Adrenal gland (tissue), 9 donors: ENCODE measurements at regions not wholly inside any gene's neighbourhood (a gene's known extent, or its start where the extent isn't known, plus 50 kb on each side); places are given as distances from the start of the nearest gene placed in this dataset.

Experiments used
- DNase-seq, 7 donors: peaks; one replicate each; pipeline ENCODE4 v3.0.0-alpha.2; 2019 to 2020
- H3K27ac ChIP-seq, 5 donors: fragments of 200-600 bp; sonication (generic) in 4 of 5; 1 replicate in 3 of 5; 2 replicates in 2 of 5; pipeline versions ENCODE4 v1.5.1 to v1.8.0; 2016 to 2020; ENCODE audit warnings: mild to moderate bottlenecking in 1 of 5
- H3K27me3 ChIP-seq: fragments of 200-600 bp; 2 replicates; pipeline ENCODE4 v1.8.0; 2021
- H3K36me3 ChIP-seq, 2 donors: fragments of 200-600 bp; replicated peaks in 1 of 2; 1 replicate in 1 of 2; 2 replicates in 1 of 2; pipeline versions ENCODE4 v1.5.1 to v1.8.0; 2018 to 2022
- H3K4me1 ChIP-seq, 2 donors: fragments of 200-600 bp; replicated peaks in 1 of 2; 1 replicate in 1 of 2; 2 replicates in 1 of 2; pipeline versions ENCODE4 v1.5.1 to v1.8.0; 2018 to 2021
- H3K4me3 ChIP-seq, 4 donors: fragments of 200-600 bp; sonication (generic) in 3 of 4; one replicate each; pipeline ENCODE4 v1.5.1; 2016 to 2018
- H3K9me3 ChIP-seq, 3 donors: fragments of 200-600 bp; sonication (generic) in 1 of 3; replicated peaks in 1 of 3; 1 replicate in 2 of 3; 2 replicates in 1 of 3; pipeline versions ENCODE4 v1.5.1 to v1.8.0; 2016 to 2021
- POLR2A ChIP-seq, 2 donors: fragments of 450-650 bp; IDR thresholded peaks; one replicate each; pipeline ENCODE4 v1.6.1; 2017; ENCODE audit warnings: antibody characterized with exemption in 2 of 2, mild to moderate bottlenecking in 2 of 2, moderate library complexity in 1 of 2
- WGBS, 4 donors: extraction: QIAGEN DNeasy Blood & Tissue Kit in 2 of 4; methylation state at CpG; one replicate each; pipeline versions ENCODE4 v1.1.5 to v1.1.7; 2013 to 2017; 5-methylcytosine and 5-hydroxymethylcytosine counted together
- intact Hi-C, 2 donors: fragments of 100-400 bp; cut with DNase I; formaldehyde crosslinking; loops; one replicate each; pipeline versions ENCODE4 v1.14.1 to v1.15.0; 2022 to 2023
- TF ChIP-seq, protein P1 (sequence below), 6 experiments: fragments of 450-650 bp in 4 of 6; fragments of 200-600 bp in 2 of 6; sonication (generic) in 1 of 6; IDR thresholded peaks; 1 replicate in 5 of 6; 2 replicates in 1 of 6; pipeline versions ENCODE4 v1.5.1 to v1.8.0; 2016 to 2021; ENCODE audit warnings: antibody characterized with exemption in 6 of 6, mild to moderate bottlenecking in 2 of 6, moderate library complexity in 1 of 6
- donor health status: healthy with polysubstance abuse.
- donor health status: Bipolar disorder and iron deficiency.
- donor health status: DM: yes; HTN: yes; CAD: no.
- donor health status: DM: no; HTN: no; CAD: no.
- donor health status: DM: no; HTN: no; CAD: no.

DNA sequence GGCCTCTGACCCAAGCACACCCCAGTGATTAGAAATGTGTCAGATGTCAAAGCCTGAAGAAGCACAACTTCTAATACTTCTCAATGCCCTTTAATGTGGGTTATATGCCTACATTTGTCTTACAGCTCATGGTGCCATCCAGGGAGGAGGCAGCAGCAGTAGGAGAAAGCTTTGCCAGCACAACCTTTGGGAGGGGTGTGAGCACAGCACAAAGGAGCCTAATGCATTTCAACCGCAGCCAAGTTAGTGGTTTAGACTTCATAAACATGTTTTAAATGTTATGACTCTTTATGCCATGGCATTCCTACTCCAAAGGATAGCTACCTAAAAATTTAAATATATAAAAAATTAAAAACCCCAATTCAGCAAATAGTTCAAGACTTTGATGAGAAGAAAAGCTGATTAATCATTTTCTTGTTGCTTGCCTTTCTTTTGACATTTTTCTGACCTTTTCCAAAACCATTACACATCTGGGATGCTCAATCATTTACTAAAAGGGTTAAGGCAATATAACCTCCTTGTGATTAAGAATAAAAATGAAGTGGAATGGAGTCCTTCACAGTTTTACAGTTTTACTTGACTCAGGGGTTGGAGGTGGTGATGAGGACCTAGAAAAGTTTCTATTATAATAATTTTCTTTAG is 142.7 kb downstream of the DLEU7 start:
- Histone ChIP-seq H3K36me3 (no peaks in the 10 kb centered on the region), H3K27ac (no peak overlapping the region), H3K4me3 (no peak overlapping the region), H3K27me3 (no peaks in the 10 kb centered on the region), H3K9me3 (no peaks in the 10 kb centered on the region), H3K4me1 (peaks cover 12 to 17% of the 10 kb centered on the region in 2 donors)
- intact Hi-C loops: no loop called here
- 92 to 100% (median 98%) methylated on average over 1 of the region's 1 CpG for WGBS, 4 donors
- TF ChIP-seq, protein P1, sequence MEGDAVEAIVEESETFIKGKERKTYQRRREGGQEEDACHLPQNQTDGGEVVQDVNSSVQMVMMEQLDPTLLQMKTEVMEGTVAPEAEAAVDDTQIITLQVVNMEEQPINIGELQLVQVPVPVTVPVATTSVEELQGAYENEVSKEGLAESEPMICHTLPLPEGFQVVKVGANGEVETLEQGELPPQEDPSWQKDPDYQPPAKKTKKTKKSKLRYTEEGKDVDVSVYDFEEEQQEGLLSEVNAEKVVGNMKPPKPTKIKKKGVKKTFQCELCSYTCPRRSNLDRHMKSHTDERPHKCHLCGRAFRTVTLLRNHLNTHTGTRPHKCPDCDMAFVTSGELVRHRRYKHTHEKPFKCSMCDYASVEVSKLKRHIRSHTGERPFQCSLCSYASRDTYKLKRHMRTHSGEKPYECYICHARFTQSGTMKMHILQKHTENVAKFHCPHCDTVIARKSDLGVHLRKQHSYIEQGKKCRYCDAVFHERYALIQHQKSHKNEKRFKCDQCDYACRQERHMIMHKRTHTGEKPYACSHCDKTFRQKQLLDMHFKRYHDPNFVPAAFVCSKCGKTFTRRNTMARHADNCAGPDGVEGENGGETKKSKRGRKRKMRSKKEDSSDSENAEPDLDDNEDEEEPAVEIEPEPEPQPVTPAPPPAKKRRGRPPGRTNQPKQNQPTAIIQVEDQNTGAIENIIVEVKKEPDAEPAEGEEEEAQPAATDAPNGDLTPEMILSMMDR (IDR thresholded peaks at IDR 0.05): no peak
- TF ChIP-seq POLR2A (IDR thresholded peaks at IDR 0.05): no peak
- no peak for DNase-seq

DNA sequence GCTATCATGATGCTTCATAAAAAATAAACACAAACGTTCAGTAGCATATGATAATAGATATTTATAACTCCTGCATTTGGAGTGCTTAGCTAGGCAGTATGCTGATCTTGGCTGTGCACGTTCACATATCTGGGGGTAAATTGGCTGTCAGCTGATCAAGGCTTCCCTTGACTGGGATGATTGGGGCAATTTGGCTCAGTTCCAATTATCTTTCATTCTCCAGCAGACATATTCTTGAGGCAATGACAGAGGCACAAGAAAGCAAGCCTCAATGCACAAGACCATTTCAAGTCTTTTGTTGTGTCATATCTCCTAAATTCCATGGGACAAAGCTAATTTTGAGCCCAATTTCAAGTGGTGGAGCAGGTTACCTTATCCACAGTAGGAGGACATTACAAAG is 142.0 kb downstream of the DLEU7 start:
- DNase-seq: no peak
- Histone ChIP-seq H3K4me1 (peaks cover 12 to 17% of the 10 kb centered on the region in 2 donors), H3K9me3 (no peaks in the 10 kb centered on the region), H3K27ac (no peak overlapping the region), H3K36me3 (no peaks in the 10 kb centered on the region), H3K27me3 (no peaks in the 10 kb centered on the region), H3K4me3 (no peak overlapping the region)
- TF ChIP-seq, protein P1 (IDR thresholded peaks at IDR 0.05): no peak
- no peak for TF ChIP-seq POLR2A (IDR thresholded peaks at IDR 0.05)
- 58 to 71% (median 63%) methylated on average over 2 of the region's 2 CpGs for WGBS, 4 donors
- intact Hi-C loops: no loop called here

DNA sequence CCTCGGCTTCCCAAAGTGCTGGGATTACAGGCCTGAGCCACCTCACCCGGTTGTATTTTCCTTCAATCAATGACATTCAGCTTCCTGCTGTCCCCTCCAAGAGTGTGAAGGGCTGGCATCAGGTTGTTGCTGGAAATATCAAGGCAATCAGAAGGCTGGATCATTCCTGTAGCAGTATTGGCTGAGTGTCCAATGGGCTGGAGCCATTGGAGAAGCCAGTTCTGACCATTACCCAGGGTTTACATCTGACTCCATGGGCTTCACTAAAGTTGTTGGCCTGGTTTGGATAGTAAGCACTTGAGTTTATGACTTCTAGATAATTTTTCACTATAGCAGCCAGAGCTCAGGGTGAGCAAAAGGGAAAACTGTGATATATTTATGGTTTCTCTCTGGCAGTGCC is 137.0 kb downstream of the DLEU7 start:
- Histone ChIP-seq H3K36me3 (no peaks in the 10 kb centered on the region), H3K27ac (no peak overlapping the region), H3K27me3 (no peaks in the 10 kb centered on the region), H3K4me3 (no peak overlapping the region), H3K9me3 (no peaks in the 10 kb centered on the region), H3K4me1 (peaks cover 0 to 11% of the 10 kb centered on the region in 2 donors)
- intact Hi-C loops: no loop called here
- WGBS, 4 donors: 87 to 100% (median 94%) methylated on average over 2 of the region's 2 CpGs
- no peak for DNase-seq
- TF ChIP-seq, protein P1 (IDR thresholded peaks at IDR 0.05): no peak
- no peak for TF ChIP-seq POLR2A (IDR thresholded peaks at IDR 0.05)

DNA sequence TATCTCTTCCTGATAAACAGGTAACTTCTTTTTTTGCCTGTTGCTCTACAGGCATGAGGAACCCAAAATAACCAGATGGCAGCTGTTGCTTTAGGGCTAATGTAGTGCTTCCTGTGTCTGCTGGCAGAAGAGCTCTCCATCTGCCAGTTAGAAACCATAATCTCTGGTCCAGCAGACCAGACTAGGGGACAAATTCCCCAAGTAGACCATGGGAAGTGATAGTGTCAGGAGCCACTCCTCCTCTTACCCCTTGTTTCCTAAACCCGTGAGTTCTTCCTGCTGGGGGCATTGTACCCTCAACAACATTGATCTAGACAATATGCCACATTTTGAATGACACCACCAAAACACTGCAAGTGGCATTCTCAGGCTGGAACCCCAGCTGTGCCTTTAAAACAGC is 135.9 kb downstream of the DLEU7 start:
- no peak for TF ChIP-seq POLR2A (IDR thresholded peaks at IDR 0.05)
- TF ChIP-seq, protein P1 (IDR thresholded peaks at IDR 0.05): no peak
- Histone ChIP-seq H3K4me3 (no peak overlapping the region), H3K4me1 (peaks cover 0 to 18% of the 10 kb centered on the region in 2 donors), H3K27me3 (no peaks in the 10 kb centered on the region), H3K9me3 (no peaks in the 10 kb centered on the region), H3K36me3 (no peaks in the 10 kb centered on the region), H3K27ac (no peak overlapping the region)
- intact Hi-C loops: no loop called here
- DNase-seq: no peak
- WGBS, 4 donors: 50 to 92% (median 71%) methylated on average over 1 of the region's 1 CpG
